ENCODE measurements at regions not wholly inside any gene's neighbourhood (a gene's known extent, or its start where the extent isn't known, plus 50 kb on each side); places are given as distances from the start of the nearest gene placed in this dataset.

DNA sequence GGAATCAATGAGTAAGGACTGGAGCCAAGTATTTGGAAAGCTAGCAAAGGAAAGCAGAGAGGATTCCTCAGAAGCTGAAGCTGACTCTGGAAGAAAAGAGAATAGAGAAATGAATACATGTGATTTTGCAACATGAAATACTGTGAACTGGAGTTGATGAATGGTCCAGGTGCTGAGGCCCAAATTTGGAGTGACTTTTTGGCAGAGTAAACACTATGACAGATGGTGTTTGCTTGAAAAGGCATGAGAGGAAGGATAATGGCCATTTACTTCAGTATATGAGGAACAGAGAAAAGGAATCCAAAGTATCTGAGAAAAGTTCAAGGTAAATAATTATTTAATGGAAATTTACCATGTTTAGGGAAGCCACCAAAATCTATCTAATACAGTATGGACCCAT, 236.7 kb downstream of the SLITRK2 start:
- H3K4me3 ChIP-seq (ENCODE audit: control insufficient read depth in 2 of 3, extremely low read depth in 1 of 3, insufficient read depth in 2 of 3, low read depth in 1 of 3, low read length in 3 of 3): no peak overlapping the region
- no peaks in the 10 kb centered on the region for H3K79me2 ChIP-seq (ENCODE audit: control insufficient read depth, insufficient read depth, low read length)
- no peak for FAIRE-seq
- no peaks in the 10 kb centered on the region for H4K20me1 ChIP-seq (ENCODE audit: control insufficient read depth, extremely low read depth, insufficient read depth, low read length)
- no peak for DNase-seq (ENCODE audit: low read depth, low spot score)
- H2AFZ ChIP-seq (ENCODE audit: control insufficient read depth, low read length): no peak overlapping the region
- H3K9me3 ChIP-seq (ENCODE audit: control insufficient read depth, low read depth, low read length): peaks cover 4% of the 10 kb centered on the region
- H3K4me1 ChIP-seq (ENCODE audit: control insufficient read depth, extremely low read depth, insufficient read depth, low read length): no peaks in the 10 kb centered on the region
- dilution Hi-C loops (cut with MboI; ENCODE audit: extremely low pct_ligation_motif_present, low sequenced_read_pairs): no loop called here
- no peak overlapping the region for H3K27ac ChIP-seq (ENCODE audit: control insufficient read depth, insufficient read depth, low read length)
- H3K36me3 ChIP-seq (ENCODE audit: control insufficient read depth in 2 of 2, extremely low read depth in 1 of 2, insufficient read depth in 2 of 2, low read length in 2 of 2): no peaks in the 10 kb centered on the region
- no peaks in the 10 kb centered on the region for H3K9me1 ChIP-seq (ENCODE audit: control insufficient read depth, extremely low read depth, insufficient read depth, low read length)
- H3K4me2 ChIP-seq (ENCODE audit: control insufficient read depth, extremely low read depth, insufficient read depth, low read depth, low read length): no peak overlapping the region
- TF ChIP-seq, protein P1, sequence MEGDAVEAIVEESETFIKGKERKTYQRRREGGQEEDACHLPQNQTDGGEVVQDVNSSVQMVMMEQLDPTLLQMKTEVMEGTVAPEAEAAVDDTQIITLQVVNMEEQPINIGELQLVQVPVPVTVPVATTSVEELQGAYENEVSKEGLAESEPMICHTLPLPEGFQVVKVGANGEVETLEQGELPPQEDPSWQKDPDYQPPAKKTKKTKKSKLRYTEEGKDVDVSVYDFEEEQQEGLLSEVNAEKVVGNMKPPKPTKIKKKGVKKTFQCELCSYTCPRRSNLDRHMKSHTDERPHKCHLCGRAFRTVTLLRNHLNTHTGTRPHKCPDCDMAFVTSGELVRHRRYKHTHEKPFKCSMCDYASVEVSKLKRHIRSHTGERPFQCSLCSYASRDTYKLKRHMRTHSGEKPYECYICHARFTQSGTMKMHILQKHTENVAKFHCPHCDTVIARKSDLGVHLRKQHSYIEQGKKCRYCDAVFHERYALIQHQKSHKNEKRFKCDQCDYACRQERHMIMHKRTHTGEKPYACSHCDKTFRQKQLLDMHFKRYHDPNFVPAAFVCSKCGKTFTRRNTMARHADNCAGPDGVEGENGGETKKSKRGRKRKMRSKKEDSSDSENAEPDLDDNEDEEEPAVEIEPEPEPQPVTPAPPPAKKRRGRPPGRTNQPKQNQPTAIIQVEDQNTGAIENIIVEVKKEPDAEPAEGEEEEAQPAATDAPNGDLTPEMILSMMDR (optimal IDR thresholded peaks at IDR 0.05 in 1 of 3, IDR thresholded peaks at IDR 0.05 in 1 of 3, conservative IDR thresholded peaks at IDR 0.05 in 1 of 3; ENCODE audit: extremely low read depth in 1 of 3, insufficient read depth in 2 of 3, low read length in 3 of 3): no peak
- no peak for TF ChIP-seq EZH2 (IDR thresholded peaks at IDR 0.05; ENCODE audit: low read length)
- H3K27me3 ChIP-seq (ENCODE audit: control insufficient read depth, extremely low read depth, insufficient read depth, low read length): no peaks in the 10 kb centered on the region
- H3K9ac ChIP-seq (ENCODE audit: control insufficient read depth, extremely low read depth, insufficient read depth, low read length): no peak overlapping the region

DNA sequence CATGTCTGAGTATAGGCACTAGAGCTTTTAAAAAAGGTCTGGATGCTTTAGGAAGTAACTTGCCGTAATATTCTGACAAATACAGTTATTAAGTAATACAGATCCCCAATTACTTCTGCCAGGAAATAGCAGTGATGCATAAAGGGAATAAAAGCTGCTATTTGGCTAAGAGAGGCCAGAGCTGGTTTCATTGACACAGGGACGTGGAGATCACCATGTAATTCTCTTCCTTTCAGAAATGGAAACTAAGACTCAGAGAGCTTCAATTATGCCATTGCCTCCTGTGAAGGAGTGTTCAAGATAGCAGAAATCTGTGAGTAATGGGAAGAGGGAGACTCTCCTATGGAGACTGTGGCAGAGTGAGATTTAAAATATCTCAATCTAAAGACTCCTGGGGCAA, 238.1 kb downstream of the SLITRK2 start:
- no peaks in the 10 kb centered on the region for H3K36me3 ChIP-seq (ENCODE audit: control insufficient read depth in 2 of 2, extremely low read depth in 1 of 2, insufficient read depth in 2 of 2, low read length in 2 of 2)
- no peaks in the 10 kb centered on the region for H3K27me3 ChIP-seq (ENCODE audit: control insufficient read depth, extremely low read depth, insufficient read depth, low read length)
- no peak for DNase-seq (ENCODE audit: low read depth, low spot score)
- no peak overlapping the region for H3K4me2 ChIP-seq (ENCODE audit: control insufficient read depth, extremely low read depth, insufficient read depth, low read depth, low read length)
- H3K4me1 ChIP-seq (ENCODE audit: control insufficient read depth, extremely low read depth, insufficient read depth, low read length): no peaks in the 10 kb centered on the region
- H3K9me1 ChIP-seq (ENCODE audit: control insufficient read depth, extremely low read depth, insufficient read depth, low read length): no peaks in the 10 kb centered on the region
- no peaks in the 10 kb centered on the region for H3K79me2 ChIP-seq (ENCODE audit: control insufficient read depth, insufficient read depth, low read length)
- dilution Hi-C loops (cut with MboI; ENCODE audit: extremely low pct_ligation_motif_present, low sequenced_read_pairs): no loop called here
- peaks cover 4% of the 10 kb centered on the region for H3K9me3 ChIP-seq (ENCODE audit: control insufficient read depth, low read depth, low read length)
- no peak for FAIRE-seq
- H3K9ac ChIP-seq (ENCODE audit: control insufficient read depth, extremely low read depth, insufficient read depth, low read length): no peak overlapping the region
- no peaks in the 10 kb centered on the region for H4K20me1 ChIP-seq (ENCODE audit: control insufficient read depth, extremely low read depth, insufficient read depth, low read length)
- H2AFZ ChIP-seq (ENCODE audit: control insufficient read depth, low read length): no peak overlapping the region
- H3K27ac ChIP-seq (ENCODE audit: control insufficient read depth, insufficient read depth, low read length): no peak overlapping the region
- no peak overlapping the region for H3K4me3 ChIP-seq (ENCODE audit: control insufficient read depth in 2 of 3, extremely low read depth in 1 of 3, insufficient read depth in 2 of 3, low read depth in 1 of 3, low read length in 3 of 3)
- TF ChIP-seq EZH2 (IDR thresholded peaks at IDR 0.05; ENCODE audit: low read length): no peak
- TF ChIP-seq, protein P1 (optimal IDR thresholded peaks at IDR 0.05 in 1 of 3, IDR thresholded peaks at IDR 0.05 in 1 of 3, conservative IDR thresholded peaks at IDR 0.05 in 1 of 3; ENCODE audit: extremely low read depth in 1 of 3, insufficient read depth in 2 of 3, low read length in 3 of 3): no peak

Data from keratinocyte (primary cell).